IMR-90 (cell line): ENCODE measurements at regions not wholly inside any gene's neighbourhood (a gene's known extent, or its start where the extent isn't known, plus 50 kb on each side); places are given as distances from the start of the nearest gene placed in this dataset.
"Not testable (repeated sequence)": the region's sequence is repeated elsewhere in the genome, so short reads cannot be mapped to it uniquely, and the experiment has no call there.

ENCODE experiments used
- CTCF ChIP-seq: conservative IDR thresholded peaks from 2 replicates; pipeline ENCODE4 v1.5.1; 2012; ENCODE audit warnings: mild to moderate bottlenecking, low read depth, low read length, improper control_type of control experiment
- FOS ChIP-seq: fragments of 150-350 bp; IDR thresholded peaks from 2 replicates; pipeline ENCODE4 v1.6.1; 2016; ENCODE audit warnings: low read depth, low read length

GRCh38 chr21:6027497-6027896 is 4493.9 kb upstream of the TPTE start:
- not testable (repeated sequence) for TF ChIP-seq CTCF, FOS
